IMR-90 (cell line): ENCODE measurements at regions not wholly inside any gene's neighbourhood (a gene's known extent, or its start where the extent isn't known, plus 50 kb on each side); places are given as distances from the start of the nearest gene placed in this dataset.

Source experiments
- ATAC-seq: fragments of 200-7000 bp; cut with Tn5 transposase; 2 replicates; pipeline ENCODE4 v1.9.1; 2020; ENCODE audit warnings: low read depth, mild to moderate bottlenecking, moderate library complexity
- BruUV-seq: library from RNA; stranded (reverse); fragments of 400-500 nt; replicated peaks from 2 replicates; lab custom pipeline; 2021; lab: Mats Ljungman, UMichigan
- CTCF ChIA-PET: fragments of 300-600 bp; formaldehyde crosslinking; extraction: SDS; loops from one replicate; lab custom pipeline; 2021; ENCODE audit warnings: antibody characterized with exemption; lab: Yijun Ruan, JAX
- POLR2A ChIA-PET: fragments of 300-600 bp; sonication (Branson Sonifier 250); formaldehyde crosslinking; loops from one replicate; lab custom pipeline; 2022; ENCODE audit warnings: antibody characterized with exemption; ENCODE audit not compliant: unreplicated experiment; lab: Charles Lee
- DNase-seq: peaks from one replicate; pipeline ENCODE4 v3.0.0; 2013
- H2AFZ ChIP-seq: replicated peaks from 2 replicates; pipeline ENCODE3; 2013; ENCODE audit warnings: low read length, mild to moderate bottlenecking; ENCODE audit not compliant: poor library complexity
- H2AK5ac ChIP-seq: 2 replicates; pipeline ENCODE4 v1.6.1; 2013; ENCODE audit warnings: low read depth, low read length, inconsistent platforms
- H2AK9ac ChIP-seq: replicated peaks from 2 replicates; pipeline ENCODE3; 2013; ENCODE audit warnings: mild to moderate bottlenecking, low read depth, low read length, moderate library complexity; ENCODE audit not compliant: poor library complexity
- H2BK120ac ChIP-seq: 2 replicates; pipeline ENCODE4 v1.6.1; 2013; ENCODE audit warnings: low read depth, low read length, inconsistent platforms
- H2BK15ac ChIP-seq: 3 replicates; pipeline ENCODE4 v1.6.1; 2013; ENCODE audit warnings: low read depth, low read length, inconsistent platforms
- H2BK20ac ChIP-seq: 2 replicates; pipeline ENCODE4 v1.6.1; 2013; ENCODE audit warnings: low read depth, mild to moderate bottlenecking, inconsistent platforms, low read length, moderate library complexity
- H2BK5ac ChIP-seq: 2 replicates; pipeline ENCODE4 v1.6.1; 2013; ENCODE audit warnings: mild to moderate bottlenecking, low read depth, low read length, inconsistent platforms; ENCODE audit not compliant: poor library complexity, severe bottlenecking
- H3K14ac ChIP-seq: replicated peaks from 2 replicates; pipeline ENCODE4 v1.6.1; 2013; ENCODE audit warnings: low read depth, low read length, inconsistent platforms
- H3K18ac ChIP-seq: 2 replicates; pipeline ENCODE4 v1.6.1; 2013; ENCODE audit warnings: low read depth, low read length, control low read depth
- H3K23ac ChIP-seq: 2 replicates; pipeline ENCODE4 v1.6.1; 2013; ENCODE audit warnings: low read depth, low read length, inconsistent platforms
- H3K27ac ChIP-seq: 2 replicates; pipeline ENCODE4 v1.5.1; 2013; ENCODE audit warnings: mild to moderate bottlenecking, control low read depth, low read length; ENCODE audit not compliant: insufficient read depth
- H3K27me3 ChIP-seq: 2 replicates; pipeline ENCODE4 v1.6.1; 2013; ENCODE audit warnings: low read length; ENCODE audit not compliant: control insufficient read depth, insufficient read depth
- H3K36me3 ChIP-seq: 2 replicates; pipeline ENCODE4 v1.6.1; 2013; ENCODE audit warnings: low read length, mixed read lengths; ENCODE audit not compliant: control insufficient read depth, insufficient read depth
- H3K4ac ChIP-seq: 2 replicates; pipeline ENCODE4 v1.6.1; 2013; ENCODE audit warnings: low read depth, low read length, inconsistent platforms
- H3K4me1 ChIP-seq: 2 replicates; pipeline ENCODE4 v1.6.1; 2013; ENCODE audit warnings: low read length, mixed read lengths; ENCODE audit not compliant: control insufficient read depth, insufficient read depth
- H3K4me2 ChIP-seq: 2 replicates; pipeline ENCODE4 v1.6.1; 2013; ENCODE audit warnings: low read depth, mild to moderate bottlenecking, control low read depth, low read length, moderate library complexity
- H3K4me3 ChIP-seq: 2 replicates; pipeline ENCODE4 v1.5.1; 2013; ENCODE audit warnings: low read depth, mild to moderate bottlenecking, control low read depth, low read length, moderate library complexity; ENCODE audit not compliant: insufficient read depth
- H3K56ac ChIP-seq: 2 replicates; pipeline ENCODE4 v1.6.1; 2013; ENCODE audit warnings: low read length, inconsistent platforms; ENCODE audit not compliant: insufficient read depth; ENCODE audit errors: extremely low read depth
- H3K79me1 ChIP-seq, 2 experiments: 2 replicates each; pipeline ENCODE4 v1.6.1; 2013; ENCODE audit warnings: low read length in 2 of 2, inconsistent platforms in 1 of 2, low read depth in 1 of 2
- H3K9ac ChIP-seq: 2 replicates; pipeline ENCODE4 v1.6.1; 2013; ENCODE audit warnings: low read depth, low read length, control low read depth
- H3K9me1 ChIP-seq: 2 replicates; pipeline ENCODE4 v1.6.1; 2013; ENCODE audit warnings: low read length, inconsistent platforms; ENCODE audit not compliant: insufficient read depth
- H3K9me3 ChIP-seq: 2 replicates; pipeline ENCODE4 v1.6.1; 2013; ENCODE audit warnings: low read length; ENCODE audit not compliant: control insufficient read depth, insufficient read depth
- H4K20me1 ChIP-seq: 2 replicates; pipeline ENCODE4 v1.6.1; 2013; ENCODE audit warnings: low read length, inconsistent platforms; ENCODE audit not compliant: insufficient read depth
- H4K5ac ChIP-seq: 2 replicates; pipeline ENCODE4 v1.6.1; 2013; ENCODE audit warnings: mild to moderate bottlenecking, low read depth, low read length, control low read depth
- H4K8ac ChIP-seq, 2 experiments: 2 replicates each; pipeline ENCODE4 v1.6.1; 2013; ENCODE audit warnings: low read depth in 2 of 2, low read length in 2 of 2, control low read depth in 1 of 2, inconsistent platforms in 1 of 2
- H4K91ac ChIP-seq: 2 replicates; pipeline ENCODE4 v1.6.1; 2013; ENCODE audit warnings: low read depth, low read length, inconsistent platforms; ENCODE audit not compliant: insufficient read depth
- CEBPB ChIP-seq: IDR thresholded peaks from 2 replicates; pipeline ENCODE4 v1.6.1; 2012; ENCODE audit warnings: low read depth, low read length, improper control_type of control experiment
- CHD1 ChIP-seq: IDR thresholded peaks from 2 replicates; pipeline ENCODE4 v1.6.1; 2012; ENCODE audit warnings: low read depth, low read length, improper control_type of control experiment
- MAFK ChIP-seq: IDR thresholded peaks from 2 replicates; pipeline ENCODE4 v1.6.1; 2012; ENCODE audit warnings: low read depth, low read length, improper control_type of control experiment
- MAZ ChIP-seq: IDR thresholded peaks from 2 replicates; pipeline ENCODE4 v1.6.1; 2012; ENCODE audit warnings: low read depth, mild to moderate bottlenecking, low read length, improper control_type of control experiment, moderate library complexity, borderline replicate concordance
- POLR2A ChIP-seq: IDR thresholded peaks from 2 replicates; pipeline ENCODE4 v1.6.1; 2012; ENCODE audit warnings: mild to moderate bottlenecking, low read depth, low read length
- RAD21 ChIP-seq: IDR thresholded peaks from 2 replicates; pipeline ENCODE4 v1.6.1; 2012; ENCODE audit warnings: low read length, improper control_type of control experiment
- RCOR1 ChIP-seq: IDR thresholded peaks from 2 replicates; pipeline ENCODE4 v1.6.1; 2012; ENCODE audit warnings: mild to moderate bottlenecking, low read length, improper control_type of control experiment; ENCODE audit not compliant: insufficient replicate concordance
- WGBS, 2 experiments: methylation state at CpG; one replicate each; pipeline versions ENCODE4 v1.1.5 to v1.1.7; 2013; ENCODE audit warnings: missing lambda C conversion rate in 2 of 2; ENCODE audit not compliant: insufficient read length in 1 of 2; ENCODE audit errors: extremely low coverage in 2 of 2; 5-methylcytosine and 5-hydroxymethylcytosine counted together
- dilution Hi-C: fragments of 300-500 bp; cut with HindIII; formaldehyde crosslinking; loops from one replicate; pipeline ENCODE4 v1.14.3; 2018; ENCODE audit warnings: low sequenced_read_pairs; ENCODE audit not compliant: unreplicated experiment
- in situ Hi-C: fragments of 300-500 bp; cut with MboI; formaldehyde crosslinking; loops from 3 replicates; pipeline ENCODE4 v1.14.3; 2019; ENCODE audit warnings: low sequenced_read_pairs, inconsistent platforms, mixed read lengths
- intact Hi-C: fragments of 100-400 bp; cut with micrococcal nuclease; formaldehyde crosslinking; loops from 2 replicates; pipeline ENCODE4 v1.10.0; 2022
- TF ChIP-seq, protein P1 (sequence below): fragments of 150-350 bp; IDR thresholded peaks from 2 replicates; pipeline ENCODE4 v1.6.1; 2016; ENCODE audit warnings: low read depth, mild to moderate bottlenecking, low read length, moderate library complexity, borderline replicate concordance
- TF ChIP-seq, protein P2 (sequence below): conservative IDR thresholded peaks from 2 replicates; pipeline ENCODE4 v1.5.1; 2012; ENCODE audit warnings: mild to moderate bottlenecking, low read depth, low read length, improper control_type of control experiment

DNA sequence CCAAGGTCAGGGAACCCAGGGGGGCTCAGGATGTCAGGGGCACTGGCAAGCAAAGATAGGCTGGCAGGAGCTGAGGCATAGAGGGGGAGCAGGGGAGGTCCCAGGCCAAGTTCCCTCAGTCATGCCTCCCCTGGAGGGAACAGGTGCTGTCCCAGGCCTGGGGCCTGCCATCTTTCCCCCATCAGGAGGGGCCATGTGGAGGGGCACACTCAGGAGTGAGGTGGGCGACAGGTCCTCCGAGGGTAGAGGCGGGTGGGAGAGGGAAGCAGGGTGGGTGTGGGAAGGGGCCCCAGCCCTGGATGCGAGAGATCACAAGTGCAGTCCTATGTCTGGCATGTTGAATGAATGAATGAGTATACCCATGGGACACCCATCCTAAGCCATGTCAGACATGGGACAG is 127.7 kb upstream of the GLI2 start:
- H3K18ac ChIP-seq, result no peak overlapping the region
- H4K91ac ChIP-seq, result no peak overlapping the region; the same call in 1 of the 2 replicates
- no TSS peak for BruUV-seq
- no peak overlapping the region for H2BK120ac ChIP-seq
- intact Hi-C loops (no loop called here), in situ Hi-C loops (no loop called here), dilution Hi-C loops (no loop called here)
- H3K4me1 ChIP-seq, result peaks cover 6% of the 10 kb centered on the region; the same call in 1 of the 2 replicates
- ATAC-seq (no peak), DNase-seq (no peak)
- no peaks in the 10 kb centered on the region for H3K9me3 ChIP-seq
- H3K36me3 ChIP-seq, result no peaks in the 10 kb centered on the region
- H4K20me1 ChIP-seq, result no peaks in the 10 kb centered on the region
- WGBS, 2 experiments, result no CpG with 5 or more reads among the region's 4 CpGs
- H3K4me2 ChIP-seq, result no peak overlapping the region
- peaks cover 24% of the 10 kb centered on the region; the same call in 1 of the 2 replicates for H3K27me3 ChIP-seq
- peaks cover 3% of the 10 kb centered on the region; the same call in 1 of the 2 replicates for H3K9me1 ChIP-seq
- H2AK5ac ChIP-seq, result no peak overlapping the region
- H2AFZ ChIP-seq, result no peak overlapping the region
- no peak overlapping the region for H2BK5ac ChIP-seq
- no peak overlapping the region for H3K9ac ChIP-seq
- no peak overlapping the region for H4K5ac ChIP-seq
- no peak overlapping the region for H2AK9ac ChIP-seq
- no peak overlapping the region for H2BK20ac ChIP-seq
- H4K8ac ChIP-seq, result no peak overlapping the region
- CTCF ChIA-PET, result no interaction called here
- POLR2A ChIA-PET, result no interaction called here
- H3K79me1 ChIP-seq, result no peaks in the 10 kb centered on the region
- H3K14ac ChIP-seq, result no peak overlapping the region
- no peak overlapping the region for H3K56ac ChIP-seq
- no peak overlapping the region for H3K4me3 ChIP-seq
- no peak overlapping the region for H3K27ac ChIP-seq
- TF ChIP-seq CHD1 (no peak), RCOR1 (no peak), MAZ (no peak), POLR2A (no peak), RAD21 (no peak), CEBPB (no peak), MAFK (no peak)
- TF ChIP-seq, protein P1, sequence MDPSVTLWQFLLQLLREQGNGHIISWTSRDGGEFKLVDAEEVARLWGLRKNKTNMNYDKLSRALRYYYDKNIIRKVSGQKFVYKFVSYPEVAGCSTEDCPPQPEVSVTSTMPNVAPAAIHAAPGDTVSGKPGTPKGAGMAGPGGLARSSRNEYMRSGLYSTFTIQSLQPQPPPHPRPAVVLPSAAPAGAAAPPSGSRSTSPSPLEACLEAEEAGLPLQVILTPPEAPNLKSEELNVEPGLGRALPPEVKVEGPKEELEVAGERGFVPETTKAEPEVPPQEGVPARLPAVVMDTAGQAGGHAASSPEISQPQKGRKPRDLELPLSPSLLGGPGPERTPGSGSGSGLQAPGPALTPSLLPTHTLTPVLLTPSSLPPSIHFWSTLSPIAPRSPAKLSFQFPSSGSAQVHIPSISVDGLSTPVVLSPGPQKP, result no peak
- TF ChIP-seq, protein P2, sequence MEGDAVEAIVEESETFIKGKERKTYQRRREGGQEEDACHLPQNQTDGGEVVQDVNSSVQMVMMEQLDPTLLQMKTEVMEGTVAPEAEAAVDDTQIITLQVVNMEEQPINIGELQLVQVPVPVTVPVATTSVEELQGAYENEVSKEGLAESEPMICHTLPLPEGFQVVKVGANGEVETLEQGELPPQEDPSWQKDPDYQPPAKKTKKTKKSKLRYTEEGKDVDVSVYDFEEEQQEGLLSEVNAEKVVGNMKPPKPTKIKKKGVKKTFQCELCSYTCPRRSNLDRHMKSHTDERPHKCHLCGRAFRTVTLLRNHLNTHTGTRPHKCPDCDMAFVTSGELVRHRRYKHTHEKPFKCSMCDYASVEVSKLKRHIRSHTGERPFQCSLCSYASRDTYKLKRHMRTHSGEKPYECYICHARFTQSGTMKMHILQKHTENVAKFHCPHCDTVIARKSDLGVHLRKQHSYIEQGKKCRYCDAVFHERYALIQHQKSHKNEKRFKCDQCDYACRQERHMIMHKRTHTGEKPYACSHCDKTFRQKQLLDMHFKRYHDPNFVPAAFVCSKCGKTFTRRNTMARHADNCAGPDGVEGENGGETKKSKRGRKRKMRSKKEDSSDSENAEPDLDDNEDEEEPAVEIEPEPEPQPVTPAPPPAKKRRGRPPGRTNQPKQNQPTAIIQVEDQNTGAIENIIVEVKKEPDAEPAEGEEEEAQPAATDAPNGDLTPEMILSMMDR, result no peak
- H3K4ac ChIP-seq, result no peak overlapping the region
- H3K23ac ChIP-seq, result no peak overlapping the region
- no peak overlapping the region for H2BK15ac ChIP-seq
